ENCODE measurements at regions not wholly inside any gene's neighbourhood (a gene's known extent, or its start where the extent isn't known, plus 50 kb on each side); places are given as distances from the start of the nearest gene placed in this dataset.

DNA sequence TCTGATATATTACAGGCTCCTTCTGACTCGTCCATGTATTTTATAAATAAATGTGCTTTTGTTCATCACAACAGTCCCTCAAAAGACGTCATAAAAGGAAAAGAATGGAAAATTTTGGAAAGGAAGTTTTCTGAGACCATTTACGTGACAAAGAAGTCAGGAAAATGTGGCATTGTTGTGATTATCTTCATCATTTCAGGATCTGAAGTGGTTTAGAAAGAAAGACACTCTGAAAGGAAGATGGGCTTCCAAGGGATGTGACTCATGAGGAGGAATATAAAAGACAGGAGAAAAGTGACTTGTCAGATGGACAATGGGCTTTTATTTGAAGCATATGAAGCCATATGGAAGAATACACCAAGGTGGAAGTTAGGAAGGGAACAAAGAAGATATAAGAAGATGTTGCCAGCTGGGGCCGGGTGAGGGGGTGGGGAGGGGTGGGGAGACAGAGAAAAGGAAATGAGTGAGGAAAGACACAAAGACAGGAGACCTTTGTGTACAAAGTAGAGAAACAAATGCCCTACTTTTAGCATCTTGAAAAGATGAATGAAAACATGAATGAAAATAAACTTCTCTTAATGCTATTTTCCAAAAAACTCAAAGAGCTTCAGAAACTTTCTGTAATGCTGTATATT is 190.3 kb upstream of the PREP start:
- TF ChIP-seq, protein P1, sequence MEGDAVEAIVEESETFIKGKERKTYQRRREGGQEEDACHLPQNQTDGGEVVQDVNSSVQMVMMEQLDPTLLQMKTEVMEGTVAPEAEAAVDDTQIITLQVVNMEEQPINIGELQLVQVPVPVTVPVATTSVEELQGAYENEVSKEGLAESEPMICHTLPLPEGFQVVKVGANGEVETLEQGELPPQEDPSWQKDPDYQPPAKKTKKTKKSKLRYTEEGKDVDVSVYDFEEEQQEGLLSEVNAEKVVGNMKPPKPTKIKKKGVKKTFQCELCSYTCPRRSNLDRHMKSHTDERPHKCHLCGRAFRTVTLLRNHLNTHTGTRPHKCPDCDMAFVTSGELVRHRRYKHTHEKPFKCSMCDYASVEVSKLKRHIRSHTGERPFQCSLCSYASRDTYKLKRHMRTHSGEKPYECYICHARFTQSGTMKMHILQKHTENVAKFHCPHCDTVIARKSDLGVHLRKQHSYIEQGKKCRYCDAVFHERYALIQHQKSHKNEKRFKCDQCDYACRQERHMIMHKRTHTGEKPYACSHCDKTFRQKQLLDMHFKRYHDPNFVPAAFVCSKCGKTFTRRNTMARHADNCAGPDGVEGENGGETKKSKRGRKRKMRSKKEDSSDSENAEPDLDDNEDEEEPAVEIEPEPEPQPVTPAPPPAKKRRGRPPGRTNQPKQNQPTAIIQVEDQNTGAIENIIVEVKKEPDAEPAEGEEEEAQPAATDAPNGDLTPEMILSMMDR (IDR thresholded peaks at IDR 0.05; ENCODE audit: low read depth, low read length), result no peak
- TF ChIP-seq, protein P2, sequence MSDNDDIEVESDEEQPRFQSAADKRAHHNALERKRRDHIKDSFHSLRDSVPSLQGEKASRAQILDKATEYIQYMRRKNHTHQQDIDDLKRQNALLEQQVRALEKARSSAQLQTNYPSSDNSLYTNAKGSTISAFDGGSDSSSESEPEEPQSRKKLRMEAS (IDR thresholded peaks at IDR 0.05; ENCODE audit: low read depth, low read length), result no peak
